ENCODE measurements at regions not wholly inside any gene's neighbourhood (a gene's known extent, or its start where the extent isn't known, plus 50 kb on each side); places are given as distances from the start of the nearest gene placed in this dataset.

GRCh38 chr3:116905794-116906193, 196.2 kb downstream of the TUSC7 start:
- no peak overlapping the region for H3K4me3 ChIP-seq (ENCODE audit: low read depth, low read length)
- DNase-seq (ENCODE audit: low read depth, low spot score), result no peak
- TF ChIP-seq, protein P1, sequence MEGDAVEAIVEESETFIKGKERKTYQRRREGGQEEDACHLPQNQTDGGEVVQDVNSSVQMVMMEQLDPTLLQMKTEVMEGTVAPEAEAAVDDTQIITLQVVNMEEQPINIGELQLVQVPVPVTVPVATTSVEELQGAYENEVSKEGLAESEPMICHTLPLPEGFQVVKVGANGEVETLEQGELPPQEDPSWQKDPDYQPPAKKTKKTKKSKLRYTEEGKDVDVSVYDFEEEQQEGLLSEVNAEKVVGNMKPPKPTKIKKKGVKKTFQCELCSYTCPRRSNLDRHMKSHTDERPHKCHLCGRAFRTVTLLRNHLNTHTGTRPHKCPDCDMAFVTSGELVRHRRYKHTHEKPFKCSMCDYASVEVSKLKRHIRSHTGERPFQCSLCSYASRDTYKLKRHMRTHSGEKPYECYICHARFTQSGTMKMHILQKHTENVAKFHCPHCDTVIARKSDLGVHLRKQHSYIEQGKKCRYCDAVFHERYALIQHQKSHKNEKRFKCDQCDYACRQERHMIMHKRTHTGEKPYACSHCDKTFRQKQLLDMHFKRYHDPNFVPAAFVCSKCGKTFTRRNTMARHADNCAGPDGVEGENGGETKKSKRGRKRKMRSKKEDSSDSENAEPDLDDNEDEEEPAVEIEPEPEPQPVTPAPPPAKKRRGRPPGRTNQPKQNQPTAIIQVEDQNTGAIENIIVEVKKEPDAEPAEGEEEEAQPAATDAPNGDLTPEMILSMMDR (IDR thresholded peaks at IDR 0.05; ENCODE audit: low read depth, low read length), result no peak
- in situ Hi-C loops (cut with HindIII; ENCODE audit: low sequenced_read_pairs), result no loop called here

DNA sequence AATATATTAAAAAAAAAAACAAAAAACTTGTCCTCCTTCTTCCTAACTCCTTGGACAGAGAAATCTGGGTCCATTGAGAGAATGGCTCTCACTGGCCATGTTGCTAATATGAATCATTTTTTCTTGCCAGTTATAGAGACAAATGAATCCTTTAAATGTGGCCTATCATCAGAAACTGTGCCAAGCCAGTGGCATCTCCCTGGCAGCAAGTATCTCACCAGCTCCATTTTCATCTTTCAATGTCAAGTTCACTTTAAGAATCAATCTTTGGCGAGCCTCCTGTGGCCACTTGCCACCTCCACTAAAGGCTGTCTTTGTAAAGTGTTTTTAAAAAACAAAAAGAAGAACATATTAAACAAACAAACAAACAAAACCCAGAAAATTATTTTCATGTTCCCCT, 202.5 kb downstream of the TUSC7 start:
- in situ Hi-C loops (cut with HindIII; ENCODE audit: low sequenced_read_pairs), result no loop called here
- TF ChIP-seq, protein P1 (IDR thresholded peaks at IDR 0.05; ENCODE audit: low read depth, low read length), result no peak
- no peak for DNase-seq (ENCODE audit: low read depth, low spot score)
- no peak overlapping the region for H3K4me3 ChIP-seq (ENCODE audit: low read depth, low read length)

- in situ Hi-C loops (cut with HindIII; ENCODE audit: low sequenced_read_pairs), result no loop called here
- TF ChIP-seq, protein P1 (IDR thresholded peaks at IDR 0.05; ENCODE audit: low read depth, low read length), result no peak
- H3K4me3 ChIP-seq (ENCODE audit: low read depth, low read length), result no peak overlapping the region
- DNase-seq (ENCODE audit: low read depth, low spot score), result no peak
These were observed 204.4 kb downstream of the TUSC7 start for GRCh38 chr3:116914004-116914403.

DNA sequence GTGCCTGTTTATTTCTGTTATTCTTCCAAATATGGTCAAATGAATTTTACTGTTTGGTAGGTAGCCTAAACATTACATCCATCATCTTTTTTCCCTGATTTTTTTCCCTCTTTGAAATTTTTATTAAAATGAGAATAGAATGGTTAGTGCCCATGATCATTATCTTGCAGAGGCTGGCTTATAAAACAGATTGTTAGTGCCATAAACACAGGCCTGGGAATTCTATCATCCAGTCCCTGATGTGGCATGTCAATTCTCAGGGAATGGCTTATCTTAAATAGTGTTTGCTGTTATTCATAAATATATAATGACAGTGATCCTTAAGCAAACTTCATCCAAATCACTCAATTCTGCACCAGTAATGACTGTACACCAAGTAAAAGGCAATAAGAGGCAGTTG, 207.3 kb downstream of the TUSC7 start:
- TF ChIP-seq, protein P1 (IDR thresholded peaks at IDR 0.05; ENCODE audit: low read depth, low read length), result no peak
- in situ Hi-C loops (cut with HindIII; ENCODE audit: low sequenced_read_pairs), result no loop called here
- DNase-seq (ENCODE audit: low read depth, low spot score), result no peak
- H3K4me3 ChIP-seq (ENCODE audit: low read depth, low read length), result no peak overlapping the region

DNA sequence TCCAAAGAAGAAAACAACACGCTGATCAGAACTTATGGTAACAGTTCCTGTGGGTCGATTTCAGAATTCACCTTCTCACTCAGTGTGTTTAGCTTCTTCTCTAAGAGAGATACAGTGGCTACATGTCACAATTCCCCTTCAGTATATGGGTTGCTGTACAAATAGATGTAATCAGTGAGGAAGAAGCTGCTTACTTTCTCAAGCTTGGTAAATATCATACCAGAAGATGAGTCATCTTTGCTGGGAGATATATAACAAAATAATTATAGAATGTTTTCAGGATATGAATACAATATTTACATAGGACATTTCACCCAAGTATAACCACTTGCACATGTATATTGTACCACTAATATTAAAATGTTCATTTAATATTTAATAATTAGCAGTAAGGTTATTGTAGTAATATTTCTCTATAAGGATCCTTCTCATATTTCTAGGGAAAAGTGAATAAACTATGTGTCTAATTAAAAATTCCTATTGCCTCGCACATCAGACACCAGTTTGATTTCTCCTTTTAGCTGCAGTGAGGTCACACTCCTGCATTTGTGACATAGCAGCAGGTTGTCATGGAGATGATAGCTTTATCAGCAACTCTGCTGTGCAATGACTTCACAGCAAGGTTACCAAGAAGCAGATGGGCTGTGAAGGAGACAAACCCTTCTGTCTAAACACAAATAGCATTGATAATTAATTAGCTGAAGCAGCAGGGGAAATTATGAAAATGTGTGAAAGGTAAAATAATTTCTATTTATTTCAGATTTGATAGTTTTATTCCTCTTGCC, 211.4 kb downstream of the TUSC7 start:
- no peak overlapping the region for H3K4me3 ChIP-seq (ENCODE audit: low read depth, low read length)
- in situ Hi-C loops (cut with HindIII; ENCODE audit: low sequenced_read_pairs), result no loop called here
- no peak for DNase-seq (ENCODE audit: low read depth, low spot score)
- TF ChIP-seq, protein P1 (IDR thresholded peaks at IDR 0.05; ENCODE audit: low read depth, low read length), result no peak

DNA sequence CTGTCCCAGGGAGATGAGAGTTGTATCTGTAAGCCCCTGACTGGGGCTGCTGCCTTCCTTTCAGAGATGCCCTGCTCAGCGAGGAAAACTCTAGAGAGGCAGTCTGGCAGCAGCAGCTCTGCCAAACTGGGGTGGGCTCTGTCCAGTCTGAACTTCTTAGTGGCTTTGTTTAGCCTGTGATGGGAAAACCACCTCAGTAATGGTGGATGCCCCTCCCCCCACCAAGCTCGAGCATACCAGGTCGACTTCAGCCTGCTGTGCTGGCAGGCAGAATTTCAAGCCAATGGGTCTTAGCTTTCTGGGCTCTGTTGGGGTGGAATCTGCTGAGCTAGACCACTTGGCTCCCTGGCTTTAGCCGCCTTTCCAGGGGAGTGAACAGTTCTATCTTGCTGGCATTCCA, 218.3 kb downstream of the TUSC7 start:
- DNase-seq (ENCODE audit: low read depth, low spot score), result no peak
- no peak overlapping the region for H3K4me3 ChIP-seq (ENCODE audit: low read depth, low read length)
- in situ Hi-C loops (cut with HindIII; ENCODE audit: low sequenced_read_pairs), result no loop called here
- TF ChIP-seq, protein P1 (IDR thresholded peaks at IDR 0.05; ENCODE audit: low read depth, low read length), result no peak

All from astrocyte of the spinal cord (primary cell).